Stimulated activated CD4-positive, alpha-beta T cell treated with anti-CD3 and anti-CD28 coated beads, Interleukin-1b, Interleukin-23, amount 100 ng/mL, for 4 hours (primary cell): ENCODE measurements at regions not wholly inside any gene's neighbourhood (a gene's known extent, or its start where the extent isn't known, plus 50 kb on each side); places are given as distances from the start of the nearest gene placed in this dataset.
"Not testable (repeated sequence)": the region's sequence is repeated elsewhere in the genome, so short reads cannot be mapped to it uniquely, and the experiment has no call there.

Source experiments
- DNase-seq, 2 donors: peaks; one replicate each; pipeline ENCODE4 v3.0.0-alpha.2; 2020; ENCODE audit warnings: low read depth in 2 of 2

DNA sequence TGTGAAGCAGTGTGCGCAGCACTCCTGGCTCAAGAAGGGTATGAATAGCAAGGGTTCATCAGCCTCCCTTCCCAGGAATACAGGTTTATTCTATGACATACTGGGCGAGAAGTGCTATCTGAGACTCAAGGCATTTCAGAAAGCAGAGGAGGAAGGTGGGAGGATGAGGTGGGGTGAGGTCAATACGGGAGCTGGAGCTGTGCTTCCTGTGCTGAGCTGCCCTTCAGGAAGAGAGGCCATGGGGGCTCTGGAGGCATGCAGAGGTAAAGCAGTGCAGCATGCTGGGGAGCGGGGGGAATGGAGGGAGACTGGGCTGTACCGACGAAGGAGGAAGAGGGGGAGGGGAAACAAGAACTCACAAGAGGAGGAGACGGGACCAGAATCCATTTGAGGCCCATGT, 717.6 kb downstream of the PTPRU start:
- DNase-seq = no peak

DNA sequence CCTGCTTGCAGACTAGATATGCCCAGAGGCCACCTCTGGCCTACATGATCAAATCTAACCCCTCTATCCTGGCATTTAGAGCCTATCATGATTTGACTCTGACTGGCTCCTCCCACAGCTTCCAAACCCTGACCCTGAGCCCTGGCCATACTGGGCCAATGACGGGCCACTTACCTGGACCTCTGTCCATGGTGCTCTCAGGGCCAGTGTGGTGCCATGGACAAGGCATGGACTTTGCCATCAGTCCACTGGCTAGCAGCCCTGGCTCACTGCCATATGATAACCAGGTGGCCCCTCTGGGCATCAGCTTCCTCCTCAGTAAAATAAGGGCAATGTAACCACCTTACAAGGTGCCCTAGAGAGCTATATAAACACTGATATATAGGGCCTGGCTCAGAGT, 713.4 kb downstream of the PTPRU start:
- no peak for DNase-seq

DNA sequence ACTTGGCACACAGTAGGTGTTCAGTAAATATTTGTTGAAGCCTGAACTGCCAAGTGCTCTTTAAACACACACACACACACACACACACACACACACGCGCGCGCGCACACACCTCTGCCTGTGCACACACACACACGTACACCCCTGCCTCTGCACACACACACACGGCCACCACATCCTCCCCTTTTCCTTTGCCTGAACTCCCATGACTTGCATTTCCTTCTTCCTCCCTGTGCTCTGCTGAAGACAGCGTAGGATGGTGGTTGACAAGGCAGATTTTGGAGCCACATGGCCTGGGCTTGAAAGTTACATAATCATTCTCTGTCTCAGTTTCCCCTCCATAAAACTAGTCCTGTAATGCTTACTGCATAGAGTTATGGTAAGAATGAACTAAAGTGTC, 712.3 kb downstream of the PTPRU start:
- no peak for DNase-seq

DNA sequence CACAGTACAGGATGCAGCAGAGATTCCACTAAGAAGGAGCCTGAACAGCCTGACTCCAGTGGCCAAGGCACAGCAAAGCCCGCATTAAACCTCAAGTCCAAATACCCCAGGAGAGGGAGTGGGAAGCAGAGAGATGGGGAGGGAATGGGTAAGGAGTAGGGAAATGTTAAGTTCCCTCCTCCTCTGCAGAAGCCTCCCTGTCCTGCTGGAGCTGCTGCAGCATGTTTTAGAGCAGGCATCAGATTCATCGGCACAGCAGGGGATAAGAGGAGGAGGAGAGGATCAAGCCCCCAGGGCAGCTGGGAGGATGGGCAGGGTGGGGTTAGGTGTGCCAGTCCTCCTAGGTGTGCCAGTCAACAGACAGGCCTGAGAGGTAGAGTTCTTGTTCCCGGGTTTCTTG, 709.7 kb downstream of the PTPRU start:
- DNase-seq = no peak

DNA sequence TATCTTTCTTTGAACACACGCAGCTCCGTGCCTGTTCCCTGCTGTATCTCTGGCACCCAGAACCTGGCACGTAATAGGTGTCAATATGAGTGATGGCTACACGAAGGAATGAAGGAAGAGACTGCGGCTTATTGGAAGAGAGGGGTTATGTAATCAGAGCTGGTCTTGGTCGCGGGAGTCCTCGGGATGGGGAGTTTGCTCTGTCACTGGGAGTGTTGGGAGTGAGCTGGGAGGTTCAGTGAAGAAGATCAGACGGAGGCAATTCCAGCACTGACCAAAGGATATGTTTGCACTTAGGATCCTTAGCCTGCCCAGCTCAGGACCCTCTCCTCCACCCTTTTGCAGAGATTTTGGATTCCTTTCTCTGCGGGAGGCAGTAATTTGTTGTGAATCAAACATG, 709.1 kb downstream of the PTPRU start:
- DNase-seq = no peak

DNA sequence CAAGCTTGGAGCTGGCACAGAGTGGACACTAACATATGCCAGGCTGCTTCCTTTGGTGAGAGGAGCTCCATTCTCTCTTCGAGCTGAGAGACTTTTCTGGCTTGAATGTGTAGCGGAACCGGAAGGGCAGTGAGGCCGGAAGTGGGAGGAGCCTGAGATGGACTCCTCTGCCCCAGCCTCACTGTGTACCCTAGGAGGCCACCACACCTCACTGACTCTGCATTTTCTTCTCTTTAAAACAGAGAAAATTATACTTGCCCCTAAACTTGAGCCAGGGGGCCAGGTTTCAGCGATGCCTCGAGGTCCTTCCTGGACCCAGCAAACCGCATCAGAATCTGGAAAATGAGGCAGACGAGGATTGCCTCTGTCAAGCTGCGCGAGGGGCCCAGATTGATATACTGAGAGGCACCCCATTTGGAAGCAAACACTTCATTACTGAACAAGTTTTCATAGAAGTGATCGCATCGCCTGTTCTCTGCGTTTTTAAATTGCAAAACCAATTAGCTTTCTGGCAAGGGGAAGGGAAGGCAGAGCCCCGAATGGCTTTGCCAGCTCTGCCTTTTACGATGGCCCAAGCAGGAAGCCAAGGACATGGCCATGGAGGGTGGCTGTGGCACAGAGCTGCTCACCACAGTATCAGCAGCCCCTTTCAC, 708.1 kb downstream of the PTPRU start:
- no peak for DNase-seq

DNA sequence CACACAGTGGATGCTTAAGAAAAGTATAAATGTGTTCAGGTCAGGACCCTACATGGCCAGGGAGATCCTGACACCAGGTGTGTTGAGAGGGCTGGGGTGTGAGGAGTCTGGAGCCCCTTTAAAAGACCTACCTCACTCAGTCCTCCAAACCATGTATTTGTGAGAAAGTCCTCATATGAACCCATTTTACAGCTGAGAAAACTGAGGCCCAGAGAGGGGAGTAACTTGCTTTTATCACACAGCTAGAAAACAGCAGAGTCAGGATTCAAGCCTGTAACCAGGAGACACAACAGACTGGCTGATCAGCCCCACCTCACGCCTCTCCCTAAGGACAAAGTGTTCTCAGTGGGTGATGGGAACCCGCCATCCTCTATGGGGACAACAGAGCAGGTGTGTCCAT, 706.7 kb downstream of the PTPRU start:
- no peak for DNase-seq

DNA sequence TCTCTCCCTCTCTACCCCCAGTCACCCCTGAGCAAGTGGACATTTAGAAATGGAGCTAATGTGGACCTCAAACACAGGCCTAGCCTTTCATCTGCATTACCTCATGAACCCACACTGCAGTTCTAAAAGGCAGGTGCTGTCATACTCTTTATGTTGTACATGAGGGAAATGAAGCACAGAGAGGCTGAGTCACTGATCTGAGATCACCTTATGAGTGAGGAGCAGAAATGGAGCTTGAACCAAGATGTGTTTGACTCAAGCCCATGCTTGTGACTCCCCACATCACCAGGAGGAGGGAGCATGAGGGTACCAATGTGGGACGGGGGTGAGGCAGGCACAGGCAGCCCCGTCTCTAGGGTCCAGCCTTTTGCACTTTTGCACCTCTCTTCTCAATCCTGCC, 702.8 kb downstream of the PTPRU start:
- no peak for DNase-seq

DNA sequence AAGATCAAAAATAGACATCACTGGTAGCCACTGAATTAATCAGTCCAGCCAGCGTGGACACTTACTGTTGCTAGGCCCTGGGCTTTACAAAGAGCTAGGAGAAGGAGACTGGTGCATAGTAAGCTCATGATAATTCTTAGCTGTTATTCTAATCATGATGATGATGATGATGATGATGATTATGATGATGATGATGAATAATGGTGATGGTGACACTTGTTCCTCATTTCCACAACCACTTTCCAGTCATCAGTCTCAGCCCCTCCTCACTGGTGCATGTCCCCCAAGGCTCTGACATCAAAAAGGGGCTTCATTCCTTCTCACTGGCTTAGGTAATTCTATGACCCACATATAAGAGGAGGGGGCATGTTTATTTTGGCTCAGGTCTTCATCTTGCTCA, 701.0 kb downstream of the PTPRU start:
- DNase-seq = no peak

DNA sequence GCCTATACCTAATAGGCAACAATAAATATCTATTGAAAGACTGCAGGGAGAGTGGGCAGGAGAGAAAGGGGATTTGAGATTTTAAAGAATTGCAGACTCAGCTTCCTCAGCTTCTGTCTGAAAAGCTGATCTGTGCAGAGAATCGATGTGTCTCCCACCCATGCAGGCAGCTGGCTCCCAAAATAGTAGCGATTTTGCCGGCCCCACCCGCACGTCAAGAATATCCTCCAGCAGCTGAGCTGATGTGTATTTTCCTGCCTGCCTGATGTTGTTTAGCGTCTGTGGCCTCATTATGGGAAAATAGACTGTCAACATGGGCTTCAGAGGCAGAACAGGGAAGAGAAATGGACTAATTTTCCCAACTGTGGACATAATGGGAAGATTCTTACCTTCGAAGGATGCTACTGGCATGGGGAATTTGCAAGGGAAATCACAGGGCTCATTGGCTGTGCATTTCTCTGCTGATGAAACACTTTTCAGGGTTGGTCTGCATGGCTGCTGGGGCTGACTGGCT, 699.8 kb downstream of the PTPRU start:
- DNase-seq = no peak

DNA sequence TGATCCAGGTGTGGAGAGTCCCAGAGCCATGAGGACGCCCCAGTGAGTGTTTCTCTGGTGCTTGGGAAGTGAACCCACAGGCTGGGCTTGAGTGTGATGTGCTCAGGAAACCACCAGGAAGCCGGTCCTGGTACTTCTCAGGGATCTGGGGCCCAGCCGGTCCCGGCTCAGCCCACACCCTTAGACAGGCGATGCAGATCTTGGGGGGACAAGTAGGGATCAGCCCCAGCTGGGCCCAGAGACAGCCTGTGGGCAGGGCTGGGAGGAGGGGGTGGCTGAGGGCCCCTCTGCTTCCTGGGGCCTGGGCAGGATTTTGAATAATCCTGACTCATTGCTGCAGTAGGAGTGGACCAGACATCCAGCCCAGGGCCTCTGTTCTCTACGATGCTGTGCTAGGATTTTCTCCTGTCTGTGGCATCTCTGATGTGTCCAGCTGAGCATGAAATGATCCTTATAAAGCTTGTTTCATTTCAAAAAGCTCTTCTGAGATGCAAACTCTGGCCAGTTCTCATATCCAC, 698.0 kb downstream of the PTPRU start:
- DNase-seq = no peak

DNA sequence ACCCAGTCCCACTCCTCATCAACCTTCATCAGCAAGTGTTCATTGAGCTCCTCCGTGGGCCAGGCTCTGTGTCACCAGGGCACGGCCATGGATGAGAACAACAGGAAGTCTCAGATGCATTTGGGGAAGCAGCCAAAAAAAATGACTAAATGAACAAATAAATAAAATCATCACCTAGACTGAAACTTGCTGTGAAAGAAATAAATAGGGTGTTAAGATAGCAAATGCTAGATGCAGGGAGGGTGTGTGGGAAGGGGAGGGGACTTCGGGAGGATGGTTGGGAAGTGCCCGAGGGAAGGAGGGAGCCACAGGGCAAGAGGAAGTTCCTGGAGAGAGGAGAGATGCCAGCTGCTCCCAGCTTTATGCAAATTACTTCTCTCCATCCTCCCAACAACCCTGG, 696.7 kb downstream of the PTPRU start:
- no peak for DNase-seq

DNA sequence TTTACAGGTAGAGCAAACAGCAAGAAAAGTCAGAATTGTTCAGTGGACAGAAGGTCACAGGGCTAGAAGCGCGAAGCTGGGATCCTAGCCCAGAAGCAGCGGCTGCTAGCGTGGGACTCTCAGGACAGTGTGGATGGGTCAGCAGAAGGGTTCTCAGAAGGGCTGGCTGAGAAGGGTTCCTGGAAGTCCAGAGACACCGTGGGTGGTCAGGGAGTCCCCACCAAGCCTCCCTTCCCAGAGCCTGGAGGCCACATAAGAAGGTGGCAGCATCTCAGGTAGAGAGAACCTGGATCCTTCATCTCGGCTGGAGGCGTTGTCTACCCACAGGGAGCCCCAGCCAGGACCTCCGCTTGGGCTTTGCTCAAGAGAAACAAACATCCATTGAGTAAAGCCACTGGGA, 696.3 kb downstream of the PTPRU start:
- no peak for DNase-seq

DNA sequence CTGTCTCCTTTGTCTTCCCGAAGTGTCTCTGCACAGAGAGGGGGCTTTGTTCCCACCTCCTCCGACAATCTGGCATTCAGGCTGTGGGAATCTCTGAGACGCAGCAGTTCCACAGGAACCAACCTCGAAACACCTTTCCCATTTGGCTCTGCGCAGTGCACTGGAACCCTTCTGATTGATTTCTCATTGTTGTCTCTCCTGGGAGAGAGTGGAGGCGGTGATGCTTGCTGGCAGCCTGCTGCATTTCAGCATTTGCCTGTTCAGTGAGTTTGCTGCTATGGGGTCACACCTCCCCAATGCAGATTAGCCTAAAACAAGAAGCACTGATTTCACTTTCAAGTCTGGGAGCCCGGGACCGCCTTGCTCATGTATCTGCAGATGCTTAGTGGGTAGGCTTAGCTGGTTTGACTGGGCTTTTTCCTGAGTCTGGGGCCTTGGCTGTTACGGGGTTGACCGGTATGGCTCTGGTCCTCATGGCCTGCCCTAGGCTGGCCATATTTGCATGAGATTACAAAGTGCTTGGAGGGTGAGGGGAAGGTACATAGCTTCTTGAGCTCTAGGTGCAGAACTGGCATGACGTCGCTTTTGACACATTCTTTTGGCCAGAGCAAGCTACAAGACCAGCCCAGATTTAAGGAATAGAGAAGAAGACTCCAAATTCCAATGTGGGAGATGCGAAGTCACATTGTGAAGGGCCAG, 695.3 kb downstream of the PTPRU start:
- no peak for DNase-seq

DNA sequence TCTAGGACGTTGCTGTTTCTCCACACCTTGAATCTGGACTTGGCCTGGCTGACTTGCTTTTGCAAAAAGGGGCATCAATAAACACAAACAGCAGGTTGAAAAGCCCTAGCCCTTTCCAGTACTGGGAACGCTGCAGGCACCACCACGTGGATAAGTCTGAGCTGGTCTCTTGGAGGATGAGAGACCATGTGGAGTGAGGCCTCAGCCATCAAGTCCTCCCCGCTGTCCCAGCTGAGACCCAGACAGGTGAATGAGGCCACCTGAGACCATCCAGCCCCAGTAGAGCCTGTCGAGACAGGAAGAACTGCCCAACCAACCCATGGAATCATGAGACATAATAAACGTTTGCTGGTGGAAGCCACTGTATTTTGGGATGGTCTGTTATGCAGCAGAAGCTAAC, 688.7 kb downstream of the PTPRU start:
- no peak for DNase-seq

DNA sequence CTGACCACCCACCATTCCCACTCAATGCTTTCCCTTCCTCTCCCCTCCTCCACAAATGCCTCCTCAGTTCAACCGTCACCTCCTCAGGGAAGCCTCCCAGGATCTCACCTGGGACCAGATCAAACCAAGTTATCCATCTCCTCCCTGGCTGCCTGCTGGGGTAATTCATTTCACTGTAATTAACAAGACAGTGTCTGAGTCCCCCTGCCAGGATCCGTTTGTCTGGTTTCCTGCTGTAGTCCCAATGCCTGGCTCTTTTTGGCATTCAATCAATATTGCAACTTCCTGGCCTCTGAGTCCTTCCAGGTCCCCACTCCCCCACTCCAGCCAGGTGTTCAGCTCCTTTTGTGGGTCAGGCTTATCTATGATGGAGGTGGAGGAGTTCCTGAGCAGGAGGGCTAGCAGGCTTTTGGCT, 687.7 kb downstream of the PTPRU start:
- DNase-seq = no peak

DNA sequence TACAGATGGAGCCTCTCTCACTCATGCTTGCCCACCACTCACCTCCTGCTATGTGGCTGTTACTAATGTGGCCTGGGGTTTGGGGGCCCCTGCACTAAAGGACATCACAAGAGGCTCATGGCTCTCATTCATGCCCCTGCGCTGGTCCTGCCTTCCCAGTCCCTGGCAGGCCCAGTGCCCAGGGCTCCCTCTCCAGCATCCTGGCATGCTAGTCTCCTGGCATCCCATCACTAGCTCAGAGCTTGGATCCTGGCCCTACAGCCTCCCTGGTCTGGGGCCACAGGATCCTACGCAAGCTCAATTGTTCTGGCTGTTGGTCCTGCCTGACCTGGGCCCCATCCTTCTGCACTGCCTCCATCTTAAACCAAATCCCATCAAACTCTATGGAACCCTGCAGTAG, 685.4 kb downstream of the PTPRU start:
- DNase-seq = no peak

DNA sequence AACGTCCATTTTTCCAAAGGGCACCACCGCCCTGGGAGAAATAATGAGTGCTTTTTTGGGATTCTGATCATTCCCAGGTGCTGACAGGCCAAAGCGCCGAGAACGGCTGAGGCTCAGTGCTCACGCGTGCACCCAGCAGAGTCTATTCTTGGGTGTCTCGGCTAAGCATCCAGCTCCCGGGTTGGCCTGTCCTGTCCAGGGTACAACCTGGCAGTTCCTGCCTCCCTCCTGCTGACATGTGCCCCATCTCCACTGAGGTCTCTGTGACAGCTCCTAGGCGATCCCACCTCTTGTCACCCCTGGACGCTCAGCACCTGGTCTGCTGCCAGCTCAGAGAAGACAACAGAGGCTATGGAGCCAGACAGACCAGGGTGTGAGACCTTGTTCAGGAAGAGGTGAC, 684.5 kb downstream of the PTPRU start:
- DNase-seq = no peak

DNA sequence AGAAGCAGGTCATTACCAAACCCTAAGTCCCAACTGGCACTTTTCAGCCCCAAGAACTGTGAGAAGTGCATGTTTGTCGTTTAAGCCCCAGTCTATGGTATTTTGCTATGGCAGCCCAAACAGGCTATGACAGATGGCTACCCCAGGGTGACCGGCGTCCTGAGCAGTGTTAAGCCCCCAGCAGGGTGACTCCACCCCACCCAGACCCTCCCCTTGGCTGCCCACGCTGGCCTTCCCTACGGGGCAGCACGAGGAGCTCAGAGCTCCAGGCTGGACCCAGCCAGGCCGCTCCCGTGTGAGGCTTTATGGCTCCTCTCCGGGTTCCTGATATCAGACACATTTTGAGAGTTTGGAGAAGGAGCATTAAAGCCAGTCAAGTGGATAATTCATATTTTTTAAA, 684.0 kb downstream of the PTPRU start:
- no peak for DNase-seq

DNA sequence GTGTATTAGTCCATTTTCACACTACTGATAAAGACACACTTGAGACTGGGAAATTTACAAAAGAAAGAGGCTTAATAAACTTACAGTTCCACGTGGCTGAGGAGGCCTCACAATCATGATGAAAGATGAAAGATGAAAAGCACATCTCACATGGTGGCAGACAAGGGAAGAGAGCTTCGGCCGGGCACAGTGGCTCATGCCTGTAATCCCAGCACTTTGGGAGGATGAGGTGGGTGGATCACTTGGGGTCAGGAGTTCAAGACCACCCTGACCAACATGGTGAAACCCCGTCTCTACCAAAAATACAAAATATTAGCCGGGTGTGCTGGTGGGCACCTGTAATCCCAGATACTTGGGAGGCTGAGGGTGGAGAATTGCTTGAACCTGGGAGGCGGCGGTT, 682.7 kb downstream of the PTPRU start:
- DNase-seq = not testable (repeated sequence)

DNA sequence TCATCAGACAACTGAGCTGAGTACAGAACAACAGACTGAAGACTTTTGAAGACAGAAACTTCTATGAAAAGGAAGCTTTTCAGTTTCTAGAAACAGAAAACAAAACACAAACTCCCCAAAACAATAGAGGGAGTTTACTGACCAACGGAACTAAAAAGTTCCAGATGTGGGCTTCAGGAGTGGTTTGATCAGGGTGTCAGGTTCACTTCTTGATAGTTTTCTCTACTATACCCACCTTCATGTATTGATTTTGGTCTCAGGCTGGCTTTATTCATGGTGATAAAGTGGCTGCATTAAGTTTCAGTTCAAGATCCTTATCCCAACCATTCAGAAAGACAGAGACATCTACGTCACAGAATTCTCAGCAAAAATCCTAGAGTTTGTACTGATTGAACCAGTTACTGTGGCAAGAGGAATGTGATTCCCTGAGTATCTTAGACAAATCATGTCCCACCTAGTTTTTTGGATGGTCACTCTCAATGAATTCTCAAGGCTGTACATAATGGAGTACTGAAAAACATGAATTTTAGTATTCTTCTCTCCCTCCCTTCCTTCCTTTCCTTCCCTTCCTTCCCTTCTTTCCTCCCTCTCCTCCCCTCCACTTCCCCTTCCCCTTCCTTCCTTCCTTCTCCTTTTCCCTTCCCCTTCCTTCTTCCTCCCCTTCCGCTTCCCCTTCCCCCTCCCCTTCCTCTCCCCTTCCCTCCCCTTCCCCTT, 680.5 kb downstream of the PTPRU start:
- DNase-seq = no peak

DNA sequence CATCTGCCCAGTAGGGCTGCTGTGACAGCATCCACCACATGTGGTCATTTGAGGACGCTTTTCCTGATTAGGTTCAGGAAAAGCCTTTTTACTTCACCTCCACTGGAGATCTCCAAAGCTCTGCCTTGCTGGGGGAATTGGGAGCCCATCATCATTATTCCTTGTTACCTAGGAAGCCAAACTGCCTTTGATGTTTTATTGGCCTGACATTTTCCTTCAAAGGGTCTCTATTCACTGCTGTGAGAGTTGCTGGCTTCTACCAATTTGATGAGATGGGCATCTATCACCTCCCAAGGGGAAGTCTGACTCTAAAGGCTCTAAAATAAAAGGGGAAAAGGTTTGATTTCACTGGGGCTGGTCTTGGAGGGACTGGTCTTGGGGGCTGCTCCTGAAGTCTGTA, 678.6 kb downstream of the PTPRU start:
- no peak for DNase-seq

DNA sequence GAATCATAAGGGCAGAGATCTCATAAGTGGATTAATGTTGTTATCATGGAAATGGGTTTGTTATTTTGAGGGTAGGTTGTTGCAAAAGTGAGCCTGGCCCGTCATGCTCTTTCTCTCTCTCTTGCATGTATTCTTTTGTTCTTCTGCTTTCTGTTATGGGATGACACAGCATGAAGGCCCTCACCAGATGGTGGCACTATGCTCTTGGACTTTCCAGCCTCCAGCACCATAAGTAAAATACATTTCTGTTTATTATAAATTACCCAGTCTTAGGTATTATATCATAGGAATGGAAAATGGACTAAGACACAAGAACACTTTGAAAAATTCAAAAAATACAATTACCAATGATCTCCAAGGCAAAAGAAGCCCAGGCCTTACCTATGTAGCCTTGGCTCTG, 676.1 kb downstream of the PTPRU start:
- no peak for DNase-seq
